H9 (cell line): ENCODE measurements at regions not wholly inside any gene's neighbourhood (a gene's known extent, or its start where the extent isn't known, plus 50 kb on each side); places are given as distances from the start of the nearest gene placed in this dataset.
"Not testable (repeated sequence)": the region's sequence is repeated elsewhere in the genome, so short reads cannot be mapped to it uniquely, and the experiment has no call there.

Source experiments
- DNase-seq: peaks from one replicate; pipeline ENCODE4 v3.0.0-alpha.2; 2017
- H2AFZ ChIP-seq: one replicate; pipeline ENCODE4 v1.6.1; 2013; ENCODE audit warnings: mild to moderate bottlenecking, low read length, control low read depth, moderate library complexity
- H2AK5ac ChIP-seq: 2 replicates; pipeline ENCODE4 v1.6.1; 2013; ENCODE audit warnings: low read length, control low read depth, mixed read lengths; ENCODE audit not compliant: insufficient read length
- H2BK120ac ChIP-seq: one replicate; pipeline ENCODE4 v1.6.1; 2013; ENCODE audit warnings: low read depth, mild to moderate bottlenecking, low read length, control low read depth, inconsistent platforms; ENCODE audit not compliant: poor library complexity, severe bottlenecking
- H2BK12ac ChIP-seq: 2 replicates; pipeline ENCODE4 v1.6.1; 2013; ENCODE audit warnings: low read length, control low read depth, mixed read lengths, low read depth; ENCODE audit not compliant: insufficient read length
- H2BK15ac ChIP-seq: 2 replicates; pipeline ENCODE4 v1.6.1; 2013; ENCODE audit warnings: low read depth, low read length, control low read depth
- H2BK20ac ChIP-seq: one replicate; pipeline ENCODE4 v1.6.1; 2013; ENCODE audit warnings: low read depth, mild to moderate bottlenecking, low read length, control low read depth, inconsistent platforms; ENCODE audit not compliant: poor library complexity, severe bottlenecking
- H2BK5ac ChIP-seq: 2 replicates; pipeline ENCODE4 v1.6.1; 2013; ENCODE audit warnings: low read length, control low read depth, mixed read lengths; ENCODE audit not compliant: insufficient read length
- H3K14ac ChIP-seq: 2 replicates; pipeline ENCODE4 v1.6.1; 2013; ENCODE audit warnings: low read length, control low read depth; ENCODE audit not compliant: insufficient read depth
- H3K18ac ChIP-seq: 2 replicates; pipeline ENCODE4 v1.6.1; 2013; ENCODE audit warnings: low read depth, mild to moderate bottlenecking, mixed read lengths, low read length, control low read depth; ENCODE audit not compliant: insufficient read length
- H3K23ac ChIP-seq: 2 replicates; pipeline ENCODE4 v1.6.1; 2013; ENCODE audit warnings: low read length, control low read depth, mixed read lengths, low read depth; ENCODE audit not compliant: insufficient read length
- H3K23me2 ChIP-seq: 2 replicates; pipeline ENCODE4 v1.6.1; 2013; ENCODE audit warnings: low read depth, mild to moderate bottlenecking, mixed read lengths, low read length, control low read depth; ENCODE audit not compliant: insufficient read length, poor library complexity, severe bottlenecking
- H3K27ac ChIP-seq: 2 replicates; pipeline ENCODE4 v1.5.1; 2013; ENCODE audit warnings: low read length, control low read depth, mixed read lengths, low read depth; ENCODE audit not compliant: insufficient read length
- H3K27me3 ChIP-seq: 2 replicates; pipeline ENCODE4 v1.6.1; 2013; ENCODE audit warnings: low read length, control low read depth, inconsistent platforms; ENCODE audit not compliant: insufficient read depth
- H3K4ac ChIP-seq: 2 replicates; pipeline ENCODE4 v1.6.1; 2013; ENCODE audit warnings: low read depth, mild to moderate bottlenecking, control low read depth, inconsistent platforms, low read length, moderate library complexity
- H3K4me1 ChIP-seq: 2 replicates; pipeline ENCODE4 v1.6.1; 2013; ENCODE audit warnings: low read length, control low read depth, inconsistent platforms; ENCODE audit not compliant: insufficient read depth
- H3K4me2 ChIP-seq: 2 replicates; pipeline ENCODE4 v1.6.1; 2013; ENCODE audit warnings: low read length, control low read depth, mixed read lengths; ENCODE audit not compliant: insufficient read length, insufficient read depth
- H3K56ac ChIP-seq: 2 replicates; pipeline ENCODE4 v1.6.1; 2013; ENCODE audit warnings: low read depth, mild to moderate bottlenecking, mixed read lengths, low read length, control low read depth; ENCODE audit not compliant: insufficient read length
- H3K79me1 ChIP-seq: 2 replicates; pipeline ENCODE4 v1.6.1; 2013; ENCODE audit warnings: low read depth, mild to moderate bottlenecking, moderate library complexity, low read length, control low read depth, inconsistent platforms; ENCODE audit not compliant: insufficient read depth, poor library complexity, severe bottlenecking
- H3K79me2 ChIP-seq: 2 replicates; pipeline ENCODE4 v1.6.1; 2013; ENCODE audit warnings: low read length, control low read depth, inconsistent platforms; ENCODE audit not compliant: insufficient read depth
- H3K9ac ChIP-seq: 2 replicates; pipeline ENCODE4 v1.6.1; 2013; ENCODE audit warnings: low read length, control low read depth, mixed read lengths; ENCODE audit not compliant: insufficient read length; ENCODE audit errors: extremely low read depth
- H3K9me3 ChIP-seq: one replicate; pipeline ENCODE4 v1.6.1; 2013; ENCODE audit warnings: low read depth, low read length, inconsistent platforms; ENCODE audit not compliant: control insufficient read depth
- H3T11ph ChIP-seq: one replicate; pipeline ENCODE4 v1.6.1; 2013; ENCODE audit warnings: mild to moderate bottlenecking, low read length, control low read depth, inconsistent platforms
- H4K20me1 ChIP-seq: one replicate; pipeline ENCODE4 v1.6.1; 2013; ENCODE audit not compliant: control insufficient read depth, insufficient read length, insufficient read depth
- H4K5ac ChIP-seq: 2 replicates; pipeline ENCODE4 v1.6.1; 2013; ENCODE audit warnings: low read depth, mild to moderate bottlenecking, mixed read lengths, low read length, control low read depth; ENCODE audit not compliant: insufficient read length
- H4K8ac ChIP-seq: replicated peaks from 2 replicates; pipeline ENCODE4 v1.6.1; 2013; ENCODE audit warnings: low read length, control low read depth, mixed read lengths, low read depth; ENCODE audit not compliant: insufficient read length
- H4K91ac ChIP-seq: 2 replicates; pipeline ENCODE4 v1.6.1; 2013; ENCODE audit warnings: low read depth, mild to moderate bottlenecking, moderate library complexity, mixed read lengths, low read length, control low read depth; ENCODE audit not compliant: insufficient read length
- H3K27ac Mint-ChIP-seq, 3 experiments: 2 replicates in 2 of 3; 3 replicates in 1 of 3; pipeline ENCODE4 v1.8.0; 2020 to 2021; ENCODE audit warnings: mixed read lengths in 3 of 3, mild to moderate bottlenecking in 1 of 3, moderate library complexity in 1 of 3
- H3K27me3 Mint-ChIP-seq: 2 replicates; pipeline ENCODE4 v1.8.0; 2021; ENCODE audit warnings: low read depth, mild to moderate bottlenecking, moderate library complexity, mixed read lengths
- H3K36me3 Mint-ChIP-seq, 3 experiments: 2 replicates in 2 of 3; 3 replicates in 1 of 3; pipeline ENCODE4 v1.8.0; 2020 to 2021; ENCODE audit warnings: low read depth in 3 of 3, mixed read lengths in 3 of 3; ENCODE audit not compliant: insufficient read depth in 1 of 3
- H3K4me1 Mint-ChIP-seq, 2 experiments: 2 replicates each; pipeline ENCODE4 v1.8.0; 2020; ENCODE audit warnings: mixed read lengths in 2 of 2
- H3K4me3 Mint-ChIP-seq, 2 experiments: 2 replicates in 1 of 2; 3 replicates in 1 of 2; pipeline ENCODE4 v1.8.0; 2020 to 2021; ENCODE audit warnings: mild to moderate bottlenecking in 2 of 2, mixed read lengths in 2 of 2, moderate library complexity in 1 of 2
- H3K9me3 Mint-ChIP-seq, 2 experiments: 2 replicates in 1 of 2; 3 replicates in 1 of 2; pipeline ENCODE4 v1.8.0; 2020; ENCODE audit warnings: mild to moderate bottlenecking in 2 of 2, mixed read lengths in 2 of 2, moderate library complexity in 1 of 2
- WGBS: extraction: QIAGEN DNeasy Blood & Tissue Kit; methylation state at CpG from one replicate; pipeline ENCODE4 v1.1.7; 2013; ENCODE audit warnings: missing lambda C conversion rate, low lambda C conversion rate, mixed read lengths; ENCODE audit not compliant: insufficient read length; ENCODE audit errors: extremely low coverage; 5-methylcytosine and 5-hydroxymethylcytosine counted together

GRCh38 chr7:65505320-65505633 lies 131.6 kb downstream of the ZNF92 start:
- not testable (repeated sequence) for H3K18ac ChIP-seq, H2BK15ac ChIP-seq, H3K4me1 ChIP-seq, H4K5ac ChIP-seq, H3K23ac ChIP-seq, DNase-seq, H2BK20ac ChIP-seq, H3K9ac ChIP-seq, H2BK12ac ChIP-seq, H2BK5ac ChIP-seq, H2AK5ac ChIP-seq, H2AFZ ChIP-seq, H3K79me2 ChIP-seq, H3K36me3 Mint-ChIP-seq, H3K14ac ChIP-seq, H3K4me1 Mint-ChIP-seq, H3K79me1 ChIP-seq, H3T11ph ChIP-seq, H3K27ac Mint-ChIP-seq, H3K4ac ChIP-seq, H3K4me3 Mint-ChIP-seq, H3K56ac ChIP-seq, H4K8ac ChIP-seq, H3K9me3 ChIP-seq, H3K9me3 Mint-ChIP-seq, H4K91ac ChIP-seq, H2BK120ac ChIP-seq, H3K23me2 ChIP-seq, H3K27ac ChIP-seq, H4K20me1 ChIP-seq, H3K4me2 ChIP-seq
- H3K27me3 Mint-ChIP-seq = peaks cover 29% of the 10 kb centered on the region
- H3K27me3 ChIP-seq = peaks cover 11% of the 10 kb centered on the region; the same call in 1 of the 2 replicates
- 100% methylated on average over 3 of the region's 3 CpGs for WGBS

DNA sequence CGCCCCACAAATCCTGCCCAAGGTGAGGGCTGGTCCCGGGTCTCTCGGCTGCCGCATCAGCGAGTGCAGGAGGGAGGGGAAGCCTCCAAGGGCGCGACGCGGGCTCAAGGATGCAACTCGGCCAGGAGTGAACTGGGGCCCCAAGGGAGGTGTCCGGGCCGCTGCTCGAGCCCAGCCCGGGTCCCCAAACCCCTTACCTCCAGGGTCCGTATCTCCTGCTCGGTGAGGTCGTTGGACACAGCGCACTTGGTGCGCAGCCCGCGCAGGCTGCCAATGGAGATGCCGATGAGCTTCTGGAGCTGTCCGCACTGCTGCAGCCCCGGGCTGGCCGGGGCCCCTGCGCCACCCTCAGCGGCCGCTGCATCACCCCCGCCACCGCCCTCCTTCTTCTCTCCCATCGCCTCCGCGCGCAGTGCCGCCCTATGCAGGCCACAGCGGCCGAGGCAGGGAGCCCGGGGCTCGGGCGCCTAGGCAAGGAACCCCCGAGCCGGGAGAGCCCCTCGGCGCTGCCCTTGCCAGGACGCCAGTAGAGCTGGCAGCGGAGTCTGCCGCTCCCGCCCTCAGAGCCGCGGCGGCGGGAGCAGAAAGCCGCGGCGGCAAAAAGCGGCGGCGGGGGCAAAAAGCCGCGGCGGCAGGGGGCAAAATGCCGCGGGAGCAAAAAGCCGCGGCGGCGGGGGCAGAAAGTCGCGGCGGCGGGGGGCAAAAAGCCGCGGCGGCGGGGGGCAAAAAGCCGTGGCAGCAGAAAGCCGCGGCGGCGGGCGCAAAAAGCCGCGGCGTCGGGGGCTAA lies 135.1 kb downstream of the ZNF92 start:
- H3K23ac ChIP-seq, H4K20me1 ChIP-seq, H3K79me1 ChIP-seq, H2AFZ ChIP-seq, H3K4me1 ChIP-seq, H3K27ac Mint-ChIP-seq, H3K36me3 Mint-ChIP-seq, H2BK20ac ChIP-seq, H4K5ac ChIP-seq, H2BK5ac ChIP-seq, H4K8ac ChIP-seq, H2BK12ac ChIP-seq, H3K18ac ChIP-seq, H4K91ac ChIP-seq, H3K14ac ChIP-seq, H3K4ac ChIP-seq, H3K56ac ChIP-seq, H3T11ph ChIP-seq, H3K27ac ChIP-seq, H3K9me3 ChIP-seq, H3K9ac ChIP-seq, H3K23me2 ChIP-seq, H3K4me1 Mint-ChIP-seq, H3K4me2 ChIP-seq, DNase-seq, H3K79me2 ChIP-seq, H2BK120ac ChIP-seq, H2BK15ac ChIP-seq, H3K9me3 Mint-ChIP-seq, H2AK5ac ChIP-seq: not testable (repeated sequence)
- H3K27me3 ChIP-seq = peaks cover 19% of the 10 kb centered on the region; the same call in 1 of the 2 replicates
- peak overlapping the region; percentile 43 to 77; a peak in 4 of 5 replicates for H3K4me3 Mint-ChIP-seq
- peaks cover 43% of the 10 kb centered on the region for H3K27me3 Mint-ChIP-seq
- WGBS = no CpG with 5 or more reads among the region's 85 CpGs
